DND-41 (cell line): ENCODE measurements at regions not wholly inside any gene's neighbourhood (a gene's known extent, or its start where the extent isn't known, plus 50 kb on each side); places are given as distances from the start of the nearest gene placed in this dataset.

Experiments used
- EZH2 ChIP-seq: IDR thresholded peaks from 3 replicates; pipeline ENCODE4 v1.6.1; 2012; ENCODE audit warnings: borderline replicate concordance, low read depth, mild to moderate bottlenecking, moderate library complexity, low read length, inconsistent platforms; ENCODE audit not compliant: severe bottlenecking
- TF ChIP-seq, protein P1 (sequence below): IDR thresholded peaks from 2 replicates; pipeline ENCODE4 v1.5.1; 2012; ENCODE audit warnings: borderline replicate concordance, low read length, moderate library complexity, mild to moderate bottlenecking; ENCODE audit not compliant: poor library complexity, severe bottlenecking; ENCODE audit errors: extremely low read depth

DNA sequence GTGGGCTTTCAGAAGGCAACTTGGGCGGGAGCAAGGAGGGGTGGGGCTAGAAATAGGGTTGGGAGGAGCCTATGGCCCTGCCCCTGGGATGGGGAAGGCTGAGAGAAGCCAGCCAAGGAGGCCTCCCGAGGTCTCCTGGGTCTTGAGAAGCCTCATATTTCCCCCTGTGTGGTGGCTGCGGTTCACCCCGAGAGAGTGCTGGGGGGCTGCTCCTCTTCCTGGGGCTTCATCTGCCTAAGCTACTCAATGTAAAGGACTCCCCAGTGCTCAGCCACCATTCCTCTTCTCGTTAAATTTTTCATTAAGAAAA, 174.3 kb downstream of the SMAD6 start:
- TF ChIP-seq, protein P1, sequence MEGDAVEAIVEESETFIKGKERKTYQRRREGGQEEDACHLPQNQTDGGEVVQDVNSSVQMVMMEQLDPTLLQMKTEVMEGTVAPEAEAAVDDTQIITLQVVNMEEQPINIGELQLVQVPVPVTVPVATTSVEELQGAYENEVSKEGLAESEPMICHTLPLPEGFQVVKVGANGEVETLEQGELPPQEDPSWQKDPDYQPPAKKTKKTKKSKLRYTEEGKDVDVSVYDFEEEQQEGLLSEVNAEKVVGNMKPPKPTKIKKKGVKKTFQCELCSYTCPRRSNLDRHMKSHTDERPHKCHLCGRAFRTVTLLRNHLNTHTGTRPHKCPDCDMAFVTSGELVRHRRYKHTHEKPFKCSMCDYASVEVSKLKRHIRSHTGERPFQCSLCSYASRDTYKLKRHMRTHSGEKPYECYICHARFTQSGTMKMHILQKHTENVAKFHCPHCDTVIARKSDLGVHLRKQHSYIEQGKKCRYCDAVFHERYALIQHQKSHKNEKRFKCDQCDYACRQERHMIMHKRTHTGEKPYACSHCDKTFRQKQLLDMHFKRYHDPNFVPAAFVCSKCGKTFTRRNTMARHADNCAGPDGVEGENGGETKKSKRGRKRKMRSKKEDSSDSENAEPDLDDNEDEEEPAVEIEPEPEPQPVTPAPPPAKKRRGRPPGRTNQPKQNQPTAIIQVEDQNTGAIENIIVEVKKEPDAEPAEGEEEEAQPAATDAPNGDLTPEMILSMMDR = no peak
- TF ChIP-seq EZH2 = no peak
